Tibial artery (tissue), 4 donors: ENCODE measurements at regions not wholly inside any gene's neighbourhood (a gene's known extent, or its start where the extent isn't known, plus 50 kb on each side); places are given as distances from the start of the nearest gene placed in this dataset.

ENCODE experiments used
- DNase-seq, 2 donors: peaks; one replicate each; pipeline ENCODE4 v3.0.0-alpha.2; 2019
- H3K27ac ChIP-seq, 2 donors: fragments of 200-600 bp; sonication (generic) in 1 of 2; 1 replicate in 1 of 2; 2 replicates in 1 of 2; pipeline ENCODE4 v1.5.1; 2018 to 2019; ENCODE audit warnings: mild to moderate bottlenecking in 1 of 2
- H3K27me3 ChIP-seq, 2 donors: fragments of 200-600 bp; sonication (generic) in 1 of 2; one replicate each; pipeline versions ENCODE4 v1.5.1 to v1.6.0; 2016 to 2019
- H3K36me3 ChIP-seq, 3 donors: fragments of 200-600 bp; sonication (generic) in 2 of 3; one replicate each; pipeline ENCODE4 v1.5.1; 2016 to 2019; ENCODE audit warnings: mild to moderate bottlenecking in 2 of 3
- H3K4me1 ChIP-seq, 4 donors: fragments of 200-600 bp; sonication (generic) in 2 of 4; 1 replicate in 3 of 4; 2 replicates in 1 of 4; pipeline ENCODE4 v1.5.1; 2016 to 2019
- H3K4me3 ChIP-seq, 2 donors: fragments of 200-600 bp; sonication (generic) in 1 of 2; 1 replicate in 1 of 2; 2 replicates in 1 of 2; pipeline ENCODE4 v1.5.1; 2018 to 2019; ENCODE audit warnings: mild to moderate bottlenecking in 2 of 2
- H3K9me3 ChIP-seq, 3 donors: fragments of 200-600 bp; sonication (generic) in 1 of 3; one replicate each; pipeline ENCODE4 v1.5.1; 2016 to 2019
- CTCF ChIP-seq, 2 experiments: fragments of 200-600 bp in 1 of 2; fragments of 450-650 bp in 1 of 2; IDR thresholded peaks; one replicate each; pipeline ENCODE4 v1.5.1; 2017 to 2019; ENCODE audit warnings: antibody characterized with exemption in 2 of 2, mild to moderate bottlenecking in 1 of 2, moderate library complexity in 1 of 2
- intact Hi-C: fragments of 100-400 bp; cut with DNase I; formaldehyde crosslinking; loops from one replicate; pipeline ENCODE4 v1.15.0; 2023; ENCODE audit warnings: low total_unique reads

- DNase-seq: no peak
- H3K4me1 ChIP-seq: no peaks in the 10 kb centered on the region
- H3K9me3 ChIP-seq: no peaks in the 10 kb centered on the region
- no peaks in the 10 kb centered on the region for H3K36me3 ChIP-seq
- no peak overlapping the region for H3K27ac ChIP-seq
- intact Hi-C loops: no loop called here
- no peak overlapping the region for H3K4me3 ChIP-seq
- TF ChIP-seq CTCF (IDR thresholded peaks at IDR 0.05): no peak
- H3K27me3 ChIP-seq: no peaks in the 10 kb centered on the region
These were observed 569.7 kb upstream of the SLITRK6 start for GRCh38 chr13:86368924-86369323.

- no peak for TF ChIP-seq CTCF (IDR thresholded peaks at IDR 0.05)
- Histone ChIP-seq H3K4me1 (no peaks in the 10 kb centered on the region), H3K4me3 (no peak overlapping the region), H3K27me3 (no peaks in the 10 kb centered on the region), H3K27ac (no peak overlapping the region), H3K9me3 (no peaks in the 10 kb centered on the region), H3K36me3 (no peaks in the 10 kb centered on the region)
- no peak for DNase-seq
- intact Hi-C loops: no loop called here
These were observed 578.2 kb upstream of the SLITRK6 start for GRCh38 chr13:86377451-86377850.

- TF ChIP-seq CTCF (IDR thresholded peaks at IDR 0.05): no peak
- Histone ChIP-seq H3K9me3 (no peaks in the 10 kb centered on the region), H3K27me3 (no peaks in the 10 kb centered on the region), H3K27ac (no peak overlapping the region), H3K36me3 (no peaks in the 10 kb centered on the region), H3K4me1 (no peaks in the 10 kb centered on the region), H3K4me3 (no peak overlapping the region)
- no peak for DNase-seq
- intact Hi-C loops: no loop called here
These were observed 579.4 kb upstream of the SLITRK6 start for GRCh38 chr13:86378628-86379027.

GRCh38 chr13:86383151-86383550 lies 583.9 kb upstream of the SLITRK6 start:
- H3K27me3 ChIP-seq: no peaks in the 10 kb centered on the region

GRCh38 chr13:86383561-86383960 lies 584.3 kb upstream of the SLITRK6 start:
- Histone ChIP-seq H3K27me3 (no peaks in the 10 kb centered on the region), H3K4me3 (no peak overlapping the region), H3K9me3 (no peaks in the 10 kb centered on the region), H3K4me1 (no peaks in the 10 kb centered on the region), H3K36me3 (no peaks in the 10 kb centered on the region), H3K27ac (no peak overlapping the region)
- DNase-seq: no peak
- intact Hi-C loops: no loop called here
- TF ChIP-seq CTCF (IDR thresholded peaks at IDR 0.05): no peak

More at GRCh38 chr13:86383151-86383550, 583.9 kb upstream of the SLITRK6 start:
- Histone ChIP-seq H3K36me3 (no peaks in the 10 kb centered on the region), H3K4me1 (no peaks in the 10 kb centered on the region), H3K9me3 (no peaks in the 10 kb centered on the region), H3K4me3 (no peak overlapping the region), H3K27ac (no peak overlapping the region)
- no peak for DNase-seq
- no peak for TF ChIP-seq CTCF (IDR thresholded peaks at IDR 0.05)
- intact Hi-C loops: no loop called here

GRCh38 chr13:86397635-86398034 lies 598.4 kb upstream of the SLITRK6 start:
- Histone ChIP-seq H3K27ac (no peak overlapping the region), H3K36me3 (no peaks in the 10 kb centered on the region), H3K4me3 (no peak overlapping the region), H3K27me3 (no peaks in the 10 kb centered on the region), H3K4me1 (no peaks in the 10 kb centered on the region), H3K9me3 (no peaks in the 10 kb centered on the region)
- intact Hi-C loops: no loop called here
- no peak for TF ChIP-seq CTCF (IDR thresholded peaks at IDR 0.05)
- no peak for DNase-seq
